ENCODE measurements at regions not wholly inside any gene's neighbourhood (a gene's known extent, or its start where the extent isn't known, plus 50 kb on each side); places are given as distances from the start of the nearest gene placed in this dataset.
"Not testable (repeated sequence)": the region's sequence is repeated elsewhere in the genome, so short reads cannot be mapped to it uniquely, and the experiment has no call there.

DNA sequence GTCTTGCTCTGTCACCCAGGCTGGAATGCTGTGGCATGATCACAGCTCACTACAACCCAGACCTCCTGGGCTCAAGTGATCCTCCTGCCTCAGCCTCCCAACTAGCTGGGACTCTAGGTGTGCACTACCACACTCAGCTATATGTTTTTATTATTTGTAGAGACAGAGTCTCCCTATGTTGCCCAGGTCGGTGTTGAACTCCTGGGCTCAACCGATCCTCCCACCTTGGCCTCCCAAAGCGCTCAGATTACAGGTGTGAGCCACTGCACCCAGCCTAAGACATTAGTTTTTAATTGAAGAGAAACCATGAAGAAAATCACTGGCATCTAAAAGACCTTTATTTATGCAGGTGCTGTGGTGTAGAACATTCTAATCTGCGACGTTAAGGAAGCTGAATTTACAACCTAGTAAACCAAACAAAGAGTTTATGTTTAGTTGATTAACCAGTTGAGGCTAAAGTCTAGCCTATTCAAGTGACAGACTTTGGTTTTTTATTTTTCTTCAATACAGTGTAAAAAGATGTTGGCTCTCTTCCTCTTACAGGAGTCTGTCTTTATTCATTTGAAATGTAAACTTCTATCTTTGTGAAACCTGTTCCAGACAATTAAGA, 52.5 kb upstream of the NBL1 start:
- DNase-seq = no peak

DNA sequence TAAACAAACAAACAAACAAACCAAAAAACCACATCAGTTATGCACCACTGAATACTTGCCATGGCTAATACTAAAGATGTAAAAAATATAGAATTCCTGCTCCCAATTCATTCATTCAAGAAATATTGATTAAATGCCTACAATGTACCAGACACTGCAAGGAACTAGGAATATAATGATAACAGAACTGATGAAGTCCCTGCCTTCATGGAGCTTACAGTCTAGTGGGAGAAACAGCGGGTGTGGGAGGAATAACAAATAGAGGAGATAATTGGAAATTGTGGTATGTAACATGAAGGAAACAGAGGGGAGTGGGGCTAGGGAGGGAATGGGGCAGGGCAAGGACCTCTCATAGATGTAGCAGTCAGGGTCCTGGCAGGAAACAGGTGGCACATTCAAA, 58.6 kb upstream of the NBL1 start:
- DNase-seq = no peak

DNA sequence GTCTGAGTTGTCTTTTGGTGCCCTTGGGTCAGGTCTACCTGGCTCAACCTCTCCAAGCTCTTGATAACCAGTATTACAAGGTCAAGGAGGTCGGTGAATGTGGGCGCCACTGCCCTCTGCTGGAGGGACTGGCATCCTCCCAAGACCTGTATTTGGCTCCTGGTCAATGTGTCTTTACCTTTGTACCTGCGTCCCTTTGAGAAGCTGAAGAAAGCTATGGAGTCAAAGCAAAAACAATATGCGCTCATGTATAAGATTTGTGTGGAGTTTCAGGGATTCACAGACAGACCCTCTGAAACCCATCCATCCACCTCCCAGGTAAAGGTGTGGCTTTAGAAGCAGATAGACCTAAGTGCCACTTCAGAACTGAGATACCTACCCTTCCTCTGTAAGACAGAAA, 61.8 kb upstream of the NBL1 start:
- DNase-seq = no peak

DNA sequence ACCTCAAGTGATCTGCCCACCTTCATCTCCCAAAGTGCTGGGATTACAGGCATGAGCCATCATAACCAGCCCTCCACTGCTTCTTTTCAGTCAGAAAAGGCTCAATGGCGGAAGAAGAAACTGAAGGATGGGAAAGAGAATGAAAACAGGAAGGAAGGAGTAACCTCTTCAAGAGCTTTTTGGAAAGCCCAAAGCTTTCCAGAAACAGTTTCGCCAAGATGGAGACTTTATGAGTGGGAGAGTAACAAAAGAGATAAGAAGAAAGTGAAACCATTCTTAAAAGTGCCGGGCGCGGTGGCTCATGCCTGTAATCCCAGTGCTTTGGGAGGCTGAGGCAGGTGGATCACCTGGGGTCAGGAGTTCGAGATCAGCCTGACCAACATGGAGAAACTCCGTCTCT, 62.7 kb upstream of the NBL1 start:
- no peak for DNase-seq

DNA sequence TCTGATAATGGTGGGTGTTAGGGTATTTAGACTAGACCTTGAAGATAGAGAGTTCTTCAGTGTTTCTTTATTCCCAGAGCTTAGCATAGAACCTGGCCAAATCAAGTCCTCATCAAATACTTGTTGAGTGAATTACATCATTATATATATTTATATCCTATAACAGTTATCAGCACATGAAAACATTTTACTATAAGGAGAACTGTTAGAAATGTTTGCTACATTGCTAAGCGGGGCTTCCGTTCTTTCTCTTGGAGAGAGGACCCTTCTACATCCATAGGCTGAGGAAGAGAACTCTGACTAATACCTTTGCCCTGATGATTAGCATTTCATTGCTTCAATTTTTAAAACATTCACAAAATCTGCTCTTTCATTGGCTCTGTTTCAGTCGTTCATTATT, 66.5 kb upstream of the NBL1 start:
- DNase-seq = no peak

DNA sequence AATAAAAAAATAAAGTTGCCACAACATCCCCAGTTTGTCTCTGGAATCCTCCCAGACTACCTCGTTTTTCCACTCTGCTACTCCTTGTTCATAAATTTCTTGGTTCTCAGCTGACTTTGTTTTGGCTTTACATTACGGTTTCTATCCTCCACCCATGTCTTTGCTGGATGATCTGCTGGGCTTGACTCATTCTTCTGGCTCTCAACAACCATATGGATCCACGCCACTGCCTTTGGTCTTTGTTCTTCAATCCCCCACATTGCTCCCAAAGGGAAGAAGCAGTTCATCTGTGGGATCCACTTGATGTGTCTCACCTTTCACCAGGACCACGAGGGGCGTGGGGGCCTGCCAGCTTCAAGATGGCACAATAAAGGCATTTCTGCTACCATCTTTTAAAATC, 67.1 kb upstream of the NBL1 start:
- DNase-seq = no peak

DNA sequence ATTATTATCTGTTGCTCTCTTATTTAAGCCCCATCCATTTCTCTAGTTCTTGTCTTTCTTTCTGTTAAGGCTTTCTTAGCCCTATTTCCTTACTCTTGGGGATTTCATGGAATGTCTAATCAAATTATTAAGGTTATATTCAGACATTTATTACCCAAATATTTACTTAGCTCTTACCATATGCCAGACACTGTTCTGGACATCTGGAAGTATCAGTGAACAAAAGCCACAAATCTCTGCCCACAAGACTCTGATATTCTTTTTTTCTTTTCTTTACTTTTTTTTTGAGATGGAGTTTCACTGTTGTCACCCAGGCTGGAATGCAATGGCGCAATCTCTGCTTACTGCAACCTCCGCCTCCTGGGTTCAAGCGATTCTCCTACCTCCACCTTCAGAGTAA, 74.3 kb upstream of the NBL1 start:
- DNase-seq = no peak

DNA sequence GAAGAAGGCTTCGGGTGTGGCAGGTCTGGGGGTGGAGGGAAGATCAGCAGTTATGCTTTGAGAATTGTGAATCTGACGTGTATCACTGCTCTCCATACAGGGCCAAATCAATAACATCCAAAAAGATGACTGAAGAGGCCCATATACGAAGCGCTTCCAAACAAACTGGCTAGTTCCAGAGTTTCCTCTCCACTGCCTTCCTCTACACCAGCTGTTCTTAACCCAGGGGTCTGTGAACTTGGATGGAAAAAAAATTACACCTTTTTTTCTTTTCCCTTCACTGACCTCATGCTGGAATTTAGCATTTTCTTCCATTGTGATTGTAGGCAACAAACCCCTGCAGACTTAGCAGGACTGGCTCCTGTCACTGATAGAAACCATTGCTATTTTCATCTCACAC, 77.1 kb upstream of the NBL1 start:
- DNase-seq = no peak

DNA sequence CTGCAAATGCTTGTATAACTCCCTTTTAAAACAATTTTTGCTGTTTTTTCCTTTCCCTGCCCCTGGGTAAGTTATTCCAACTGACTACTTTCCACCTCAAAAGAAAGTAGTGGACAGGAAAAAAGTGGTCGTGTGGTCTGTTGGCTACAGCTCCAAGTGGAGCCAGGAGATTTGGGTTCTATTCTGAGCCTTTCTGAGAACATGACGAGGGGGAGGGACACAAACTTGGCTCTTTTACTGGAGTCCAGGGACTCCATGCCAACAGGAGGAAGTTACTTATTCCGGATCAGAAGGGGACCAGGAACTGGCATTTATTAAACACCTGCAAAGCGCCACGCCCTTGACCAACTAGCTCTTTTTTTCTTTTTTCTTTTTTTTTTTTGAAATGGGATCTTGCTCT, 79.0 kb upstream of the CAPZB start:
- no peak for DNase-seq

DNA sequence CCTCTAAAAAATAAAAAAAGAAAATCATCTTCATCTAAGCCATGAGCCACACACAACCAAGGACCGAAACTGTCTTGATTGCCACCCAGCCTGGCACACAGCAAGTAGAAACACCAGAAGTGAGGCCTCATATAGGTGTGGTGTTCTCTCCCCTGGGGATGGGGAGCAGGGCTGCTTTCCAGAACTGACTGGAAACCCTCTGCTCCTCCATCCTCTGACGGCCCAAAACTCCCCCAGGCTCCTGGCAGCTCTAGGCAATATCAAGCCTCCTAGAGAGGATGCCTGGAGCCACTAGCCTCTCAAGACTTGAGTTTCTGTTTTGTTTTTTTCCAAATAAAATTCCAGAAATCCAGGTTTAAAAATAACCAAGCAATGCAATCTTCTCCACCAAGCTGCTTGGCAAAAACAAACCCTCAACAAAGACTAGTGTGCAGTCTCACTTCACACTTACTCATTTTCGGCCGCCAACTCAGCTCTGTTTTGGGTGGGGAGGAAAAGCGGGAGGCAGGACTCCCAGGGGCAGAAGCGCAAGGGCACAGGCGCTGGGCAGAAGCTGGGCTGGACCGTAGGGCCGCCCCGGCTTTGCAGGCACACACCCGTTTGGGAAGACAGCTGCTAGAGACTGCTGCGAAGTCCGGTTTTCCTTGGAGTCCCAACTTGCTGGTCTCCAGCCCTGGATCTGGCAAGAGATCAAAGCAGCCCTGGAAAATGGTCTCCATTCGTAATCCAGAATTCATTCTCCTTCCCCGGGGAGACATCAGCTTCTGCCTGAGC, 78.2 kb upstream of the CAPZB start:
- no peak for DNase-seq

DNA sequence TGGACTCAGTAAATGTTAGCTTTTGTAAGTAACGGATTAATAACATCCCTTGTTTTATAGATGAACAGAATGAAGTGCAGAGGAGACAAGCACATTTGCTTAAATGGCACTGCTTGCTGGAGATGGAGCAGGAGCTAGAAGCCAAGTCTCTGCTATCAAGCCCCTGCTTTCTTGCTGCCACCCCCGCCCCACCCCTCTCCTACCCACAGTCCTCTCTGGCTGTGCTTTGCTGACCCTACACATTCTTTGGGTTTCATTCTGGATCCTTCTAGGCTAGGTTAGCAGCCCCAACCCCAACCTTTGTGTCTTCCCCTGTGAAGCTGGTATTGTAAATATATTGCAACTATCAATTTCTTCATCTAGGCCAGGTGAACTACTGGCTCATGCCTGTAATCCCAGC, 77.5 kb upstream of the CAPZB start:
- DNase-seq = no peak

DNA sequence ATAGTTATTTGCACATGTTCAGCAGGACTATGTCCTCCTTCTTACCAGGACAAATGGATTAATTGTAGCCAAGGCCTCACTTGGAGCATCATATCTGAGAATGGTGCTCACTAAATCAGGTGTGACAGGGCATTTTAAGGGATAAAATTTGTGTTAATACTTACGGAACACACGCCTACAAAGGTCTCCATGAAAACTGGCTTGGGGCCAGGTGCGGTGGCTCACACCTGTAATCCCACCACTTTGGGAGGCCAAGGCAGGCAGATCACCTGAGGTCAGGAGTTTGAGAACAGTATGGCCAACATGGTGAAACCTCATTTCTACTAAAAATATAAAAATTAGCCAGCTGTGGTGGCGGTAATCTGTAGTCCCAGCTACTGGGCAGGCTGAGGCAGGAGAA, 75.1 kb upstream of the CAPZB start:
- no peak for DNase-seq

DNA sequence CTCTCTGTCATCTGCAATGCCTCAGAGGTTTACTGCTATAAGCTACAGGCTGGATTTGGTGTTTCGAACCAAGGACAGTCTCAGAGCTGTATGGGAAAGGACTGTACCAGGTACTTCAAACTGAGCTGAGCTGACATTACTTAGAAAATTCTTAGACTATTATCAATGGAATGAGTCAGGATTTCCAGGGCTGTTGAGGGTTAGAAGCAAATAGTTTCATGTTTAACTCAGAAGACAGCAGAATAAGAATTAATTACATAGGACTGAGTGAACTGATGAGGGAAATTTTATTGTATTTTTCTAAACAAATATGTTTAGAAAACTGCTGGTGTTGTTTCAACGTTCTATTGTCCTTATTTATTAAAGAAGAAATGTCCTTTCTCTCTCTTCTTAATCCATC, 74.3 kb upstream of the CAPZB start:
- DNase-seq = no peak

DNA sequence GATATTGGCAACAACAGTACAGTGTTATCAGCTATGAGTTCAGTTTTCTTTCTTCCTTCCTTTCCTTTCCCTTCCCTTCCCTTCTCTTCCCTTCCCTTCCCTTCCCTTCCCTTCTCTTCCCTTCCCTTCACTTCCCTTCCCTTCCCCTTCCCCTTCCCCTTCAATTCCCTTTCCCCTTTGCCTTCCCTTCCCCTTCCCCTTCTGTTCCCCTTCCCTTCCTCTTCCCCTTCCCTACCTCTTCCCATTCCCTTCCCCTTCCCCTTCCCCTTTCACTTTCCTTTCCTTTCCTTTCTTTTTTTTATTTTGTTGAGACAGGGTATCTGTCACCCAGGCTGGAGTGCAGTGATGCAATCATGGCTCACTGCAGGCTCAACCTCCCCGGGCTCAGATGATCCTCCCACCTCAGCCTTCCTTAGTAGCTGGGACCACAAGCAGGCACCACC, 72.3 kb upstream of the CAPZB start:
- DNase-seq = no peak

DNA sequence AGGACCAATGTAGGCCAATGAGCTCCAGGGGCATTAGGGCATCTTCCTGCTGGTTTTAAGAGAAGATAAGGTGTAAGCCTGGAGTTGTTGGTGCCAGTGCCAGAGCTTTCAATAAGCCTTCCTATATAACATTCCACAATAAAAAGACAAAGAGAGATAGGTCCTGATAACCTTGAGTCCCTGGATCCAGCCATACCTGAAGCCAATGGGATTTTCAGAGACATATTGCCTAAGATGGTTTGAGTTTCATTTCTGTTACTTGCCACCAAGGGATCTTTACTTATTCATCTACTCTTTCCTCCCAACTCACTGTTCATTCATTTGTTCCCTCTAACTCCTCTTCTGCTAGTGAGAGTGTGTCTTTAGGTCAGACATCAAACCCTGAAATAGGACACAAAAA, 68.8 kb upstream of the CAPZB start:
- no peak for DNase-seq

DNA sequence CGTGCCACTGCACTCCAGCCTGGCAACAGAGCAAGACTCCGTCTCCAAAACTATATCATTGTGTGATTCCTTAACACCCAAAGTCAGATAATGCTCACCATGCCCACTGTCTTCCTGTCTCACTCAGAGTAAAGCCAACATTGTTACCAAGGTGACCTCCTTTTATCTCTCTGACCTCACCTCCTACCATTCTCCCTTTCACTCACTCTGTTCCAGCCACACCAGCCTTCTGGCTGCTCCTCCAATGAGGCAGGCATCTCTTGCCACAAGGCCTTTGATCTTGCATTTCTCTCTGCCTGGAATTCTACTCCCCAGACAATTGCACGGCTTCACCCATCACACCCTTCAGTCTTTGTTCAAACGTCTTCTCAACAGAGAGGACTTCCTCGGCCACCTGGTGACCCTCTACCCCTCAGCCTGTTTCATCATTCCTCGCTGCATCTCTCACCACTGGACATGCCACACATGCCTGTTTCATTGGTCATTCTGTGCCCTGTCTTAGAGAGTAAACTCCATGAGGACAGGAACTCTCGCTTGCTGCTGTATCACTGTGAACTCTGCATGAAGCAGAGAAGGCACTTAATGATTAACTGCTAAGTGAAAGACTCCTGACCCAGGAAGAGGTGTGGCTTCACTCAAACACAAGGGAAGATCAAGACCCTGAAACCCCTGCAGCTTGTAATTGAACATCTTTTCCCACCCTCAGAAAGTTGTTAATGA, 67.1 kb upstream of the CAPZB start:
- DNase-seq = no peak

DNA sequence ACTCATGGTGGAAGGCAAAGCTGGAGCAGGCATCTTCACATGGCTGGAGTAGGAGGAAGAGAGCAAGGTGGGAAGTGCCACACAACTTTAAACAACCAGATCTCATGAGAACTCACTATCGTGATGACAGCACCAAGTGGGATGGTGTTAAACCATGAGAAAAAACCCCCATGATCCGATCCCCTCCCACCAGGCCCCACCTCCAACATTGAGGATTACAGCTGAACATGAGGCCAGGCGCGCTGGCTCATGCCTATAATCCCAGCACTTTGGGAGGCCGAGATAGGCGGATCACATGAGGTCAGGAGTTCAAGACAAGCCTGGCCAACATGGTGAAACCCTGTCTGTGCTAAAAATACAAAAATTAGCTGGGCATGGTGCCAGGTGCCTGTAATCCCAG, 66.5 kb upstream of the CAPZB start:
- DNase-seq = not testable (repeated sequence)

DNA sequence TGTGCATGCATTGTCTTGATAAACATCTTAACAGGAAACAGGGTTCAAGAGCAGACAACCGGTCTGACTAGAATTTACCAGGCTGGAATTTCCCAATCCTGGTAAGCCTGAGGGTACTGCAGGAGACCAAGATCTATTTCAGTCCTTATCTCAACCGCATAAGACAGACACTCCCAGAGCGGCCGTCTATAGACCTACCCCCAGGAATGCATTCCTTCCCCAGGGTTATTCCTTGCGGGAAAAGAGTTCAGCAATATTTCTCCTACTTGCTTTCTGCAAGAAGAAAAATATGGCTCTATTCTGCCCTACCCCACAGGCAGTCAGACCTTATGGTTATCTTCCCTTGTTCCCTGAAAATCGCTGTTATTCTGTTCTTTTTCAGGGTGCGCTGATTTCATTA, 65.1 kb upstream of the CAPZB start:
- not testable (repeated sequence) for DNase-seq

DNA sequence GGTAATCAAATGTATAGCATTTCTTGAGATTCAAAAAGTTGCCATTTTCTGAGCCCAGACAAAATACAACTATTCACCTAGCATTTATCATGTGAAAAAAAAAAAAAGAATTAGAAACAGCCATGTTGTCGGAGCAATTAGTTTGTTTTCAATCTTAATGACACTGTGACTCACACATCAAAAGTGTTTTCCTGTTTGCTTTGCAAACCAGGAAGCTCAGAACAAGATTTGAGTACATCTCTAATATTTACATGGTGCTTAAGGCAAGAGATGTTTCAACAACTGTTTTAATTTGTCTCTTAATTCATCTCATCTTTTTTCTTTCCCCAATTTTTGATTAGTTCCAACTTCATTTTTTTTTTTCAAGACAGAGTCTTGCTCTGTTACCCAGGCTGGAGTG, 62.5 kb upstream of the CAPZB start:
- DNase-seq = peak; percentile 57

DNA sequence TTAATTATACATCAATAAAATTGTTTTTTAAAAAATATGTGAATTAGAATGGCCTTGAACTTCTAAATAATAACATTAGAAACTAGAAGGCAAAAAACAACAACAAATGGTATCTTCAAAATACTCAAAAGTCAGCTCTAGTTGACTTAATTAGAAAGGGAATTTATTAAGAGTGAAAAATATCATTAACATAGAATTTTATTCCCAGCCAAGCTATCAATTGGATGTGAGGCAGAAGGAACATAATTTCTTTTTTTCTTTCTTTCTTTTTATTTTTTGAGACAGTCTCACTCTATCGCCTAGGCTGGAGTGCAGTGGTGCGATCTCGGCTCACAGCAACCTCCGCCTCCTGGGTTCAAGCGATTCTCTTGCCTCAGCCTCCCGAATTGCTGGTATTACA, 51.2 kb upstream of the CAPZB start:
- DNase-seq = no peak

DNA sequence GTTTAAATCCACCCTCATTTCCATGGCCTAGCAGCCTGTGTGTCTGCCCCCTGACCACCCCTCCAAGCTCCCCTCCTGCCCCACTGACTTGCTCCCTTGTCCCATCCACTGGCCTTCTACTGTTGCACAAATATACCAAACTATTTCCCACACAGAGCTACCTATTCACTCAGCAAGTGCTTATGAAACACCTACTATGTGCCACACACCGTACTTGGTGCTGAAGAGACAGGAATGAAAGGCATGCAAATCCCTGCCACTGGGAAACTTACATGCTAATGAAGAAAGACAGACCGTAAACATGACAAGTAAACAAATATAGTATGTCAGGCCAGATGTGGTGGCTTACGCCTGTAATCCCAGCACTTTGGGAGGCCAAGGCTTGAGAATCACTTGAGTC, 49.9 kb upstream of the CAPZB start:
- no peak for DNase-seq
